Bone marrow (tissue), 2 donors: ENCODE measurements at regions not wholly inside any gene's neighbourhood (a gene's known extent, or its start where the extent isn't known, plus 50 kb on each side); places are given as distances from the start of the nearest gene placed in this dataset.
"Not testable (repeated sequence)": the region's sequence is repeated elsewhere in the genome, so short reads cannot be mapped to it uniquely, and the experiment has no call there.

Source experiments
- DNase-seq, 2 donors: peaks; one replicate each; lab custom pipeline; 2025; lab: John Stamatoyannopoulos, UW

GRCh38 chr3:94331831-94332230 lies 269.0 kb downstream of the NSUN3 start:
- DNase-seq = no peak

GRCh38 chr3:94336046-94336753 lies 273.3 kb downstream of the NSUN3 start:
- DNase-seq = no peak

- no peak for DNase-seq
These were observed 282.2 kb downstream of the NSUN3 start for GRCh38 chr3:94345101-94345500.

GRCh38 chr3:94349310-94349878 lies 286.5 kb downstream of the NSUN3 start:
- no peak for DNase-seq

GRCh38 chr3:94356581-94356980 lies 293.7 kb downstream of the NSUN3 start:
- no peak for DNase-seq

GRCh38 chr3:94359996-94360395 lies 297.1 kb downstream of the NSUN3 start:
- DNase-seq = no peak

GRCh38 chr3:94360987-94361386 lies 298.1 kb downstream of the NSUN3 start:
- no peak for DNase-seq

GRCh38 chr3:94362393-94362792 lies 299.5 kb downstream of the NSUN3 start:
- no peak for DNase-seq

GRCh38 chr3:94365006-94365405 lies 302.1 kb downstream of the NSUN3 start:
- no peak for DNase-seq

GRCh38 chr3:94372026-94372425 lies 309.2 kb downstream of the NSUN3 start:
- no peak for DNase-seq

- DNase-seq = no peak
These were observed 310.6 kb downstream of the NSUN3 start for GRCh38 chr3:94373456-94373855.

GRCh38 chr3:94374439-94375161 lies 311.7 kb downstream of the NSUN3 start:
- no peak for DNase-seq

GRCh38 chr3:94377123-94377696 lies 314.3 kb downstream of the NSUN3 start:
- not testable (repeated sequence) for DNase-seq

- DNase-seq = not testable (repeated sequence)
These were observed 315.0 kb downstream of the NSUN3 start for GRCh38 chr3:94377863-94378262.

- DNase-seq = no peak
These were observed 315.5 kb downstream of the NSUN3 start for GRCh38 chr3:94378322-94378721.

GRCh38 chr3:94379264-94379663 lies 316.4 kb downstream of the NSUN3 start:
- DNase-seq = no peak

- DNase-seq = no peak
These were observed 332.0 kb downstream of the NSUN3 start for GRCh38 chr3:94394885-94395284.

GRCh38 chr3:94395851-94396250 lies 333.0 kb downstream of the NSUN3 start:
- DNase-seq = no peak

- no peak for DNase-seq
These were observed 335.2 kb downstream of the NSUN3 start for GRCh38 chr3:94398036-94398435.

- DNase-seq = no peak
These were observed 338.6 kb downstream of the NSUN3 start for GRCh38 chr3:94401466-94401865.

- DNase-seq = no peak
These were observed 339.3 kb downstream of the NSUN3 start for GRCh38 chr3:94402126-94402525.

GRCh38 chr3:94405258-94406035 lies 342.6 kb downstream of the NSUN3 start:
- no peak for DNase-seq
